ENCODE measurements at regions not wholly inside any gene's neighbourhood (a gene's known extent, or its start where the extent isn't known, plus 50 kb on each side); places are given as distances from the start of the nearest gene placed in this dataset.
"Not testable (repeated sequence)": the region's sequence is repeated elsewhere in the genome, so short reads cannot be mapped to it uniquely, and the experiment has no call there.

DNA sequence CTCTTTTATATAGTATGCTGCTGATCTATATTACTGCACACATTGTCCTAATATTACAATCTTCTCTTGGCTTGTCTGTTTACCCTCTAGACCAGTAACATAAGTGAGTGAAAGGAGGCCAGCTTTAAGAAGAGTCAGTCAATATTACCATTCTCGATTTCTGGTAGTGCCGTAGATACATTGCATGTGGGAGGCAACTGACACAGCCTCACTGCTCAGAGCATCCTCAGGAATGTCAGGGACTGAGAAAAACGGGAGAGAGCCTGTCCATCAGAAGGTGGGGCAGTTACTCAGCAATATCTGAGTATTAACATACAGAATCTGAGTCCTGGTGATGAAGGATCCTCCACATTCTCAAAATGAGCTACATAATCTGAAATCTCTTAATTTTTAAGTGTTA lies 259.9 kb downstream of the GJA1 start:
- DNase-seq: no peak

DNA sequence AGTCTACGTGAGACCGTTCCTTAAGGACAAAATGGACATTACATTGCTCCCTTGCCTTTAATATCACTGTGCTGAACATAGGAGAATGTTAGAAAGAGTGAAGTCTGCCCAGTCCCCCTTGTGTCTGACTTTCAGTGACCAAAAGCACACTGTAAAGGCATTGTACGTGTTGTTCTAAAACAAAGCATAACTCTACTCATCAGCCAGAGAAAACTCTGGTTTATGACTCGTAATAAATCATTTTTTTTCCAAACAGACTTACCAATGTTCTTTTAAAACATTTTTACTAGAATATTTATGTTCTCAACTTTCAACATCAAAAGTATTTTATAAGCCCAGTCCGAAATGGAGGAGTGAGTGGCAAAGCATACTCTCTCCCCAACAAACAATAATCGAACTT lies 262.5 kb downstream of the GJA1 start:
- no peak for DNase-seq

DNA sequence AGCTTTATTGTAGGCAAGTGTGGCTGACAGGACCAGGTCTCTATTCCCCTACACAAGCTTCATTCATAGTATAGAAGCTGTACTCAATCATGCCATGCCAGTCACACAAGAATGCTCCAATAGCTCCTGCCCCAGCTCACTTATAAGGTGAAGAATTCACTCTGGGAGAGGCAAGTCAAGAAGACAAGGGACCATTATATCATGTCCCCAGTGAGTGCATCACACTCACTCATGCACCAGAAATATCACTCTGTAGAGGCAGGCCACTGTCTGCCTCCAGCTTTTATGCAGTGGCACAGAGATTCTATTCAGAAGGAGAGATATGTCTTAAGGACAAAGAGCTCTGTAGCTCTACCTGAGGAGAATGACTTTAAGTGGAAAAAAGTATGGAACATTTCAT lies 263.2 kb downstream of the GJA1 start:
- DNase-seq: no peak

DNA sequence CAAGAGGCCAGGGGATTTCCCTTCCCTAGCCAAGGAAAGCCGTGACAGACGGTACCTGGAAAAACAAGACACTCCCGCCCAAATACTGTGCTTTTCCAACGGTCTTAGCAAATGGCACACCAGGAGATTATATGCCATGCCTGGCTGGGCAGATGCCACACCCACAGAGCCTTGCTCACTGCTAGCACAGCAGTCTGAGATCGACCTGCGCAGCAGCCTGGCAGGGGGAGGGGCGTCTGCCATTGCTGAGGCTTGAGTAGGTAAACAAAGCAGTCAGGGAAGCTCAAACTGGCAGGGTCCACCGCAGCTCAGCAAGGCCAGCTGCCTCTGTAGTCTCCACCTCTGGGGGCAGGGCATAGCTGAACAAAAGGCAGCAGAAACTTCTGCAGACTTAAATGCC lies 267.7 kb downstream of the GJA1 start:
- not testable (repeated sequence) for DNase-seq

DNA sequence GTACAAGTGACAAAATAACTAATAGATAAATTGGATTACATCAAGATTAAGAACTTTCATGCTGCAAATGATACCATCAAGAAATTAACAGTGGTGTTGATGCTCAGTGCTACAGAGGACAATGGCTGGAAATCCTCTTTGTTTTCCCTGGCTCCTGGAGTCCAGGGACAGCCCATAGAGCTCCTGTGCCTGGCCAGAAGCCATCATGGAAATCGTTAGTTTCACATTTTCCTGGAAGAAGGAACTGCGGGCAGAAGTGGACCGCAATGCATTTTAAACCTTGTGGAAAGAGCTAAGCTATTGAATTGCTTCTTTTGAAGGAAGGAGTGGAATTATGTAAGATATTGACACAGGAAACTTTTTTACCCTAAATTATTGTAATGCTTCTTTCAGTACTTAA lies 276.0 kb downstream of the GJA1 start:
- DNase-seq: no peak

DNA sequence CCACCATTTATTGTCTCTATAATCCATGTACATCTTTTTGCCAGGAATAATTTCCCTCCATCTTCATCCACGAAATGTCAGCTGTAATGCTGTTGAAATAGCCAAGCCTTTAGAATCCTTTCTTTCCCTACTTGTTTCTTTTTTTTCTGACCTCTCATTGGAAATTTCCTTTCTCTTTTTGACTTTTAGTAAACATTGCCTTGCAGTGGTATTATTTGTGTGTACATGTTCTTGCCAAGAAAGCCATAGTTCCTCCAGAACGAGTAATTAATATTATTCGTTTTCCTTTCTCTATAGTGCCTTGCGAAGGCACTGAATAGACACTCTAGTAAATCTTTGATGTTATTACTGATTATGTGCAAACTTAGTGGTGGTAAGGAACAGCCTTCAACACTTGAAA lies 282.2 kb downstream of the GJA1 start:
- DNase-seq: no peak

DNA sequence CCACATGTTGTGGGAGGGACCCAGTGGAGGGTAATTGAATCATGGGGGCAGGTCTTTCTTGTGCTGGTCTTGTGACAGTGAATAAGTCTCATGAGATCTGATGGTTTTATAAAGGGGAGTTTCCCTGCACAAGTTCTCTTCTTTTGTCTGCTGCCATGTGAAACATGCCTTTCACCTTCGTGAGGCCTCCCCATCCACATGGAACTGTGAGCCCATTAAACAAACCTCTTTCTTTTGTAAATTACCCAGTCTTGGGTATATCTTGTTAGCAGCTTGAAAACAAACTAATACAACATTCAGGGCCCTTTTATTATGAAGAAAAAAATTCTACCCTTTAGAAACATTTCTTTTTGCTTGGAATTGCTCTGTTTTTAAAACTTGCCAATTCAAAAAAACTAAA lies 285.4 kb downstream of the GJA1 start:
- not testable (repeated sequence) for DNase-seq

DNA sequence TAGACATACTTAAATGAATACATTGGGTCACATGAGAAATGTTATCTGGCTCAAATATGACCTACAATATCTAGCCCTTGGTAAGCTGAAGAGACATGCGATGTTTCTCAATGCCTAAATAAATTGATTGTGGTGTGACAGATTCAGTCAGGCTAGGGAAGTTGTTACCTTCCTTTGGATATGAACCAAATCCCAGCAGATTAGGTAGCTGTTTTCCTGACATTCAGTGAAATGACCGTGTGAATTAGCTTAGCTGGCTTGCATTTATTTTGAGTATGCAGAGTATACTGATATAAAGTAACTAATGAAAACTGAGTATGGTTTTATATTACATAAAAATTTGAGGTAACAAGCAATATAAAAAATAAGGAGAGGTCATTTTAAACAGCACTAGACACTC lies 288.2 kb downstream of the GJA1 start:
- DNase-seq: no peak

DNA sequence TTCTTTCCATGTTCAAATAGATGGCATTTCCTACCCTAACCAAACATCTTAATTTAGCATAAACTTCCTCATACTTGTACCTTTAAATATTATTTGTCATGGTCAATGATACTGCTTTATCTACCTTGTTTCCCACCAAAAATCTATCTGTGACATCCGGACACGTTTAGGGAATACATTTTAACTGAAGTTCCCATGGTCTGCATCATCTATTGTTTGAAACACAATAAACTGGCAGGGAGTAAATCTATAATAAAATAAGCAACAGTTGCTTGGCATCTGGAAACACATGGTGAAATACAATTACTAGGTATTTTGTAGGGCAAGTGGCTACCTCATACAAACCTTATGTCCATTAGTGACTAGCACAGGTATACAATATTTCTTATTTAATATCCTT lies 289.1 kb downstream of the GJA1 start:
- no peak for DNase-seq

DNA sequence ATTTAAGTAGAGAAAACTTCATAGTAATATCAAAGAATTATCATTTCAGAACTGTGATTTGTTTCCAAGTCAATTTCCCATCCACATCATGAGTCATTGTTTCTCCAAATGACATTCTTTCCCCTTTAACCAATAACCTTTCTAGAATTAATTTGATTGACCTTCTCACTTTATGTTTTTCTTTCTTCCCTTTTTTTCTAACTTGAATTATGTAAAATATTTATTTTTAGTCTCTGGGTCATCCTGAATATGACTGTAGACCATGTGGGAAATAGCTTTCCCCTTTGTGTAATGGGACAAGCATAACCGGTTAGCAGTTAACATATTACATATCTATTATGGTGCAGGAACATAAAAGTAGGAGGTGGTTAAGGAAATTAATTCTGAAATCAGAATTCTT lies 291.1 kb downstream of the GJA1 start:
- DNase-seq: no peak

DNA sequence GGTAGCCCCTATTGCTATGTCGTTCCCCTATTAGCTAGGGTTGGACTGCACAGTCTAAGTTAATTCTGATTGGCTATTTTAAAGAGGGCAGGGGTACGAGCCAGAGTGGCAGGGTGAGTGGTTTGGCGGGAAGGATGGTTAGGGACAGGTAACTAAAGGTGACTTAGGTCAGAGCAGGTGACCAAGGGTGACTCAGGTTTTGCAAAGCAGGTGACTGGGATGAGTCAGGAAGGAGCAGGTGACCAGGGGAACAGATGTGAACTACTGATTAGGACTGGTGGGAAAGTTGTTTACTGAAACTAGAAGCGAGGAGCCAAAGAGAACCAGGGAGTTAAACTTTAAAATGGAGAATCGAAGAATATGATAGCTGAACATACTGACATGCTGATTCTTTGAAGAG lies 295.2 kb downstream of the GJA1 start:
- DNase-seq: no peak

DNA sequence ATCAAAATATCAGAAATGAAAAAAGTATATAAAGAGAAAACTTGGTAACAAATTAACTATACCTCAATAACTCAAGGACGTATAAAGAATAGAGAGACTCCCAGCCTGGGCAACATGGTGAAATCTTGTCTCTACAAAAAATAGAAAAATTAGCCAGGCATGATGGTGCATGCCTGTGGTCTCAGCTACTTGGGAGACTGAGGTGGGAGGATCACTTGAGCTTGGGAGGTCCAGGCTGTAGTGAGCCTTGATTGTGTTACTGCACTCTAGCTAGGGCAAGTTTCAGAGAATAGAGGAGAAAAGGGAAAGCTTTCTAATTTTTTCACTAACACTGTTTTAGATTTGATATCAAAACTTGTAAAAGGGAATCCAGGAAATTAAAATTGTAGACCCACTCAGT lies 295.9 kb downstream of the GJA1 start:
- no peak for DNase-seq

DNA sequence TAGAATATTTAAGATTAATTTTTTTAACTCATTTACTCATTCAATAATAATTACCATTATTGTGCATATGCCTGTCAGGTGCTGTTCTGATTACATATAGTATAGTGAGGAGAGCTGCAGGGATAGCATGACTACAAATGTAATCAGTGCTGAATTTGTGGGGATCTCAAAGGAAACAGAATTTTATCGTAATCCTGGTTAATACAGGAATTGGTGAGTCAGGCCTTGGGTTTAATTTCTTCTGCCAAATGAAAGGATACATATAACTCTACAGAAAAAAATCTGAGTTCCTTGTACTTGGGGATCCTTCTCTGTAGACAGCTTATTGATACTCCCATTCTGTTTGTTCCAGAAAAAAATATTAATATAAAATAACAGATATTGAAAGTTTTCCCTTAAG lies 297.2 kb downstream of the GJA1 start:
- DNase-seq: no peak

DNA sequence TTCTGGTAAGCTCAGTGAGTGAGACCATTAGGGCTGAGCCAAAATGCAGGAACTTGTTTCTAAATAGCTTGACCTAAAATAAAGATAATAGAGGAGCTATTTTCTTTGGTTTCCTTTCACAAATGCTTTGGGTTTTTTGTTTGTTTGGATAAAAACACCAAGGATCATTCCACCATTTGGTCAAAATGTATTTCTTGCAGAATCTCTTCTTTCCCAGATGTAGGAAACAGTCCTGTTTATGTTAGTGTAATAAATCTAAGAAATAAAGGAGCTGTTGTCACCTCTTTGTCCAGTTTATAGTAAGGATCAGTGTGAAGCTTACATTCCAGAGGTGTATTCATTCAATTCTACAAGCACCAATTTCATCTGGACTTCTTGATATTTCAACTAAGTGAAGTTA lies 297.8 kb downstream of the GJA1 start:
- no peak for DNase-seq

DNA sequence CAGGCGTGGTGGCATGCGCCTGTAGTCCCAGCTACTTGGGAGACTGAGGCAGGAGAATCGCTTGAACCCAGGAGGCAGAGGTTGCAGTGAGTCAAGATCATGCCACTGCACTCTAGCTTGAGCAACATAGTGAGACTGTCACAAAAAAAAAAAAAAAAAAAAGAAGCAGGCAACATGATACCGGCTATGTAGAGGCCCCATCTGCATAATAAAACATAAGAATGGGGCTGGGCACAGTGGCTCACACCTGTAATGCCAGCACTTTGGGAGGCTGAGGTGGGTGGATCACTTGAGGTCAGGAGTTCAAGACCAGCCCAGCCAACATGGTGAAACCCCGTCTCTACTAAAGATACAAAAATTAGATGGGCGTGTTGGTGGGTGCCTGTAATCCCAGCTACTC lies 304.7 kb downstream of the GJA1 start:
- not testable (repeated sequence) for DNase-seq

DNA sequence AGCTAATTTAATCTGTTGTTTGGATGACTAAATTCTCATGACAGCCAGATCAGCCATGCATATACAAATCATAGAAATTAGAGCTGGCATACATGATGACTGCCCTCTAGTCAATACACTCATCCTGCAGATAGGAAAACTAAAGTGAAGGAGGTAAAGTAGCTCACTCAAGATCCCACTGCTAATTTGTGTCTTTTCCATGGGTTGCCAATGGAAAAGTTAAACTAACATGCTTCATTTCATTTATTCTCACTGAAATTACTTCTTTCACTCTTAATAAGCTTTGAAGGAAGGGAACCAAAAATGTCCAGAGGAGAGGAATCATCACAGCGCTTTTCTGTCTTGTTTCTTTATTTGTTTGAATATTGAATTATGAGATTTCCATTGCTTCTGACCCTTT lies 308.2 kb downstream of the GJA1 start:
- DNase-seq: no peak

DNA sequence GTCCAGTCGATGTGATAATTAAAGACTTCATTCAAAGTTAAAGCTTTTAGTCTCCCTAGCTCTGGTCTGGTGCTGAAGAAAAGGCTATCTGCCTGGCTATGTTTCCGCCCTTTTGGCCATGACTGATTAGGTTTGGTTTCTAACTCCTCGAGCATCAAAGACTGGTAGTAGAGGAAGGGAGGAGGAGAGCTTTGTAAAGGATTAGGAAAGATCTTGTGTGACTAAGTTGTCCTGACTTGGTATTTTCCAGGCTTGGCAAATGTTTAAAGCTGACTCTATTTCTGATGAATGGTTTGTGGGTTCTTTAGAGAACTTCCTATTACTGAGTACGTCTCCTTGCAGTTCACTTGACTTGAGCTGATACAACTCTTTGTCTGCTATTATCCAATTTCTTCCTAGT lies 312.9 kb downstream of the GJA1 start:
- no peak for DNase-seq

DNA sequence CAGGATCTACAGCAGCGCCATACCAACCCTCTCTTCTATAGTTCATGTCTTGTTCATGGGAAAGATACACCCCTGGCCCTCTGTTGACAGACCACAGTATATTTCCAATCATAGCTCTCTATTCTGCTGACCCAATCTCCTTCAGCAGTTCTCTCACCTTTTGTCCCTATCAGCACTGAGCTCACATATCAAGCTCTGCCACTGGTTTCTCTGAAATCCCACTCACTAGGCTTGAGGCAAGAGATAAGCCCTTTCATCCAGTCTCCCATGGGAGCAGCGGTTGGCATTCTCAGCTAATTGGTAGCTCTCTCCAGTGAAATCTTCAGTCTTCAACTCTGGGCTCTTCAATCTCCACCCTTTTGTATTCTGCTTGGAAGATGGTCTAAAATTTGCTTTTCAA lies 313.4 kb downstream of the GJA1 start:
- no peak for DNase-seq

DNA sequence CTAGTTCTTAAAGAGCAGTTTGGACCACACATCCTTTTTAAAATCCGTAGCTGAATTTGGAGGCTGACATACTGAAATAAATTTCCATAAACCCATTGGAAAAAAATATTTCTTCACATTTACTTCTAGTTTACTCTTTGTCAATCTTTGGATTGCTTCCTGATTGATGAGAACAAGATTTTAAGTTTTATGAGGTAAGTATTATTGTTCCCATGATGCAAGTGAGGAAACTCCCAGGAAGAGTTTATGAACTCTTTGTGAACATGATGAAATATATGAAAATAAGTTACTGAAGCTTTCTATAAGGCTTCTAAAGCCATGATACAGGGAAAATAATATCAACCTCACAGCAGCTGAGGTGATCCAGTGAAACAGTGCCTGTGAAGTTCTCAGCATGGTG lies 320.0 kb downstream of the GJA1 start:
- DNase-seq: no peak

DNA sequence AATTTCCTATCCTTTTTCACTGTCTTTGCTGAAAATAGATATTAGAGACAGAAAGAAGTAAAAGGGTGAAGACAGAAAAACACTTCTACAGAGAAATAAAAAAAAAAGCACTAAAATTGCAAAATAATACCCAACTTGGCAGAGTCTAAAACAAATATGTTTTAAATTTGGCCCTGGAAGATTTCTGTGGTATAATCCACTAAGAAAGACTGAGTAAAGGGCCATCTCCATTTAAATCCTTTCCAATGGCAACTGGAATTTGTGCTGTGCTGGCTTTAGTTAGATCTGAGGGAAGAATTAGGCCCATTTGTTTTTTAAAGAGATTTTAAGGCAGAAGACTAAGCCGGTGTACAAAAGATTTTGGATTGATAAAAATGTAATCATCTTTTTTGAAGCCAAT lies 321.2 kb downstream of the GJA1 start:
- no peak for DNase-seq

DNA sequence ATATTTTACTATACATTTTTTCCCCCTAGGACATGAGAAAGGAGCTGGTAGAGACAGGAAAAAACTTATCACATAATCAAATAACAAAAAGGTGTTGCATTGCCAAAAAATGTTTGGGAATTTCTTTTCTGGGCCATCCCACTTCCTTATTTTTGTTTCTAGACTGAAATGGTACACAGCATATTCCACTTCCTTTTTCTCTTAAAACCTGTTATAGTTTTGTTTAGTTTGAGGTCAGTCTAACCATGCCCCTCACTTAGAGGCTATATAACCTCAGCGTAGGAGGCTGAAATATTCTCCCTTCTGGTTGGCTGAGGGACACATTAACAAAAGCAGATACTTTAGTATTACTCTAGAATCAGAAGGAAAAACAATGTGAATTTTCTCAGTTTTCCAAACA lies 323.9 kb downstream of the GJA1 start:
- no peak for DNase-seq

DNA sequence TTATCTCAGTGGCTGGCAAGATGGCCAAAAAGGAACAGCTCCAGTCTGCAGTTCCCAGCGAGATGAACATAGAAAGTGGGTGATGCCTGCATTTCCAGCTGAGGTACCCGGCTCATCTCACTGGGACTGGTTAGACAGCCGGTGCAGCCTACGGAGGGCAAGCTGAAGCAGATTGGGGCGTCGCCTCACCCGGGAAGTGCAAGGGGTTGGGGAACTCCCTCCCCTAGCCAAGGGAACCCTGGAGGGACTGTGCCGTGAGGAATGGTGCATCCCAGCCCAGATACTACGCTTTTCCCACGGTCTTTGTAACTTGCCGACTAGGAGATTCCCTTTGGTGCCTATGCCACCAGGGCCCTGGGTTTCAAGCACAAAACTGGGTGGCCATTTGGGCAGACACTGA lies 324.7 kb downstream of the GJA1 start:
- DNase-seq: no peak

DNA sequence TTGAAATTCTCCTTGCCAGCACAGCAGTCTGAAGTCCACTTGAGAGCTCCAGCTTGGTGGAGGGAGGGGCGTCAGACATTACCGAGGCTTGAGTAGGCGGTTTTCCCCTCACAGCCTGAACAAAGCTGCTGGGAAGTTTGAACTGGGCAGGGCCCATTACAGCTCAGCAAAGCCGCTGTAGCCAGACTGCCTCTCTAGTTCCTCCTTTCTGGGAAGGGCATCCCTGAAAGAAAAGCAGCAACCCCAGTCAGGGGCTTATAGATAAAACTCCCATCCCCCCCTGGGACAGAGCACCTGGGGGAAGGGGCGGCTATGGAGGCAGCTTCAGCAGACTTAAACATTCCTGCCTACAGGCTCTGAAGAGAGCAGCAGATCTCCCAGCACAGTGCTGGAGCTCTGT lies 325.3 kb downstream of the GJA1 start:
- no peak for DNase-seq

DNA sequence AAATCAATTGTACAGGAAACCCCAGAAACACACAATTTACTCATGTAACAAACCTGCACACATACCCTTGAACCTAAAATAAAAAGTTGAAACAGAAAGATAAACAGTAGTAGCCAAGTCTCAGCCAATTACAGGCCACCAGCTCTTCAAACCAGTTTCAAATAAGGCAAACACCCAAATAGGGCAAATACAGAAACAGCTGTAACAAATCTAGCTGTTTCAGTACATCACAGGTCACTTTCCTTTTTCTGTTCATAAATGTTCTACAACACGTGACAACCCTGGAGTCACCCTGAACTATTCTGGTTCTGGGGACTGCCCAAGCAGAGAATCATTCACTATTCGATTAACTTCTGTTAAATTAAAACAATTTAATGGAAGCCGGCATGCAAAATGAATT lies 329.0 kb downstream of the GJA1 start:
- no peak for DNase-seq

DNA sequence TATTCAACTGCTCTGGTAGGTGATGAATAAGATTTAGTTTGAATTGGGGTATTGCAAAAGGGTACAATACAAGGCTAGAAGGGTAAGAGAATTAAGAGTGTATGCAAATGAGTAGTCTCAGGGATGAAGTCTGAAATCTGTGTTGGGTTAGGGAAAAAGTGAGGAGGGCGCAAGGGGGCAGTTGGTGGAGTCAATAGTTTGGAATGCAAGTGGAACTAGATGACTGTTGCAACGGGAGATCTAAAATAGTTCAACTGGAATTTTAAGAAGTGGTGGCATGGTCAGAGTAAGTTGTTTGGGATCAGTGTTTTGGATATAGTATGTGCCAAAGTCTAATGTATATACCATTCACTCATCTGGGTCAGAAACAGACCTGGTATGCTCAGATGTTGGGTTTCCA lies 329.6 kb downstream of the GJA1 start:
- no peak for DNase-seq

DNA sequence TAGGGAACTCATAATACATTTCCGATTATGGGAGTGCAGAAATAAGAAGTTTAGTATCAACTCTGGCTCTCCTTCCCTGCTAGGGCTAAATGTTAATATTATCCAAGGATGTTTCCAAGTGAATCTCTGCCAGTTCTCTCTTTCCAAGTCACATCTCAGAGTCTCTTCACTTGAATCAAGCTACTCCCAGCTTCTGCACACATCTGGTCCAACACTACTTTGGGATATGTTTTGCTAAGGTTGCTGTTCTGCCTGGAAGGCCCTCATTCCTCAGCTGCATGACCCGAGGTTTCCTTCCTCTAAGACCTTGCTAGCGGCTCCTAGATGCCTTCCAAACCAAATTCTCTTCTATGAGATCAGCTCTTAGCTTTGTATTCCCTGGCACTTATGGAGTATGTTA lies 331.8 kb downstream of the GJA1 start:
- DNase-seq: no peak

DNA sequence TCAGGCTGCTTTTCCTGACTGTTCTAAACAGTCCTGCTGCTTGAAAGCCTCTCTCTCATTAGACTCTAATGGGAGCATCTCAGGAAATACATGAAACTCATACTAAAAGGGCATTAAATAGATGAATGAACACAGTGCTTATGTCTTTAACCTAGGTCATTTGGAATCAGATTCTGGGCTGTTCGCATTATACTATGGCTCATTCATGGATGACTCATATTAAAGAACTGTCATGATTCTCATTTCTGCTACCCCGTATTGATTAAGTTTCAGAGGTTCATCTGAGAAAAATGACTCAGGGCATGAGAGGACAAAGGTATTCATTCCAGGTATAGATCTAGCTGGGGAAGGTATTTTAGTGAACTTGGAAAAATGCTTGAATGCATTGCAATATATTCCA lies 335.5 kb downstream of the GJA1 start:
- no peak for DNase-seq

Data from activated CD4-positive, alpha-beta T cell treated with anti-CD3 and anti-CD28 coated beads for 48 hours (primary cell).